Ascending aorta (tissue), 2 donors: ENCODE measurements at regions not wholly inside any gene's neighbourhood (a gene's known extent, or its start where the extent isn't known, plus 50 kb on each side); places are given as distances from the start of the nearest gene placed in this dataset.

ENCODE experiments used
- DNase-seq, 2 donors: peaks; one replicate each; pipeline ENCODE4 v3.0.0-alpha.2; 2019; ENCODE audit warnings: low spot score in 2 of 2
- H3K27ac ChIP-seq, 2 donors: fragments of 200-600 bp; sonication (generic); one replicate each; pipeline ENCODE4 v1.5.1; 2016 to 2017; ENCODE audit warnings: mild to moderate bottlenecking in 1 of 2
- H3K27me3 ChIP-seq: fragments of 200-600 bp; sonication (generic); one replicate; pipeline ENCODE4 v1.5.1; 2017
- H3K36me3 ChIP-seq, 2 donors: fragments of 200-600 bp; sonication (generic); one replicate each; pipeline ENCODE4 v1.5.1; 2016
- H3K4me1 ChIP-seq, 2 donors: fragments of 200-600 bp; sonication (generic); one replicate each; pipeline ENCODE4 v1.5.1; 2016 to 2017; ENCODE audit warnings: mild to moderate bottlenecking in 1 of 2
- H3K4me3 ChIP-seq, 2 donors: fragments of 200-600 bp; sonication (generic); one replicate each; pipeline ENCODE4 v1.5.1; 2016 to 2017; ENCODE audit warnings: mild to moderate bottlenecking in 1 of 2
- H3K9me3 ChIP-seq, 2 donors: fragments of 200-600 bp; sonication (generic); one replicate each; pipeline ENCODE4 v1.5.1; 2016
- intact Hi-C: fragments of 100-400 bp; cut with DNase I; formaldehyde crosslinking; loops from one replicate; pipeline ENCODE4 v1.15.1; 2023
- TF ChIP-seq, protein P1 (sequence below), 3 experiments: fragments of 200-600 bp in 2 of 3; fragments of 450-650 bp in 1 of 3; sonication (generic) in 2 of 3; IDR thresholded peaks; one replicate each; pipeline ENCODE4 v1.5.1; 2016 to 2019; ENCODE audit warnings: antibody characterized with exemption in 3 of 3, mild to moderate bottlenecking in 1 of 3, moderate library complexity in 1 of 3

DNA sequence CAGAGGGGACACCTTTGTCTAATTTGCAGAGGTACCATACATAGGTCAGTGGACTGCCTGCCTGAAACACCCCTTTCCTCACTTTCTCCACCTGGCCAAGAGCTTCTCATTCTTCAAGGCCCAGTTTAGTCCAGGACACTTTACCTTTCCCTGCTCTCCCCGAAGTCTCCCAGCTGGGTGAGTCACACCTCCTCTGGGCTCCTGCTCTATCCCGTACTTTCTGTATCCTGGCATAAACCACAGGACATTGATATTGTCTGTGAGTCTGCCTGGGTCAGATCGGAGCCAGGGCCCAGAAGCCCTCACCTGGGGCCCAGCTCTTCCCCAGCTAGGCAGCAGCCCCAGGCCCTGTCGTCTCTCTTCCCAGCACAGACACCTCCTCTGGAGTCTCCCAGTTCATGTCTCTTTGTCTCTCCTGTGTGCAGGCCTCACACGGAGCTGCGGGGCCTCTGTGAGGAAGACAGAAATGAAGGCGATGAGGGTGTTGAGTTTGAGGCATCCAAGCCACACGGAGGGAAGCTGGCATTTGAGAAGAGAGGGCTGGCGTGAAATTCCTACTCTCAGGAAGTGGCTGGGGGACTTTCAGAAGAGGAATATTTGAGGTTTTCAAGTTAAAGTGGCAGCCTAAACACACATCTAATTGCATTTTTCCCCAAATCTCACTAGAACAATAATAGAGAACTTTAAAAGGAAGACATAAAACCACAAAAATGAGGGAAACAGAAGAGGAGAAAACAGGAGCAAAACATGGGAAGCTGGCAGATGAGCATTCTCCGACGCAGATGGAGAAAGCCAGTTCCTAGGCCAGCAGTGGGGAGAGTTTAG, 79.6 kb upstream of the LAPTM4A start:
- no peaks in the 10 kb centered on the region for H3K4me1 ChIP-seq
- TF ChIP-seq, protein P1, sequence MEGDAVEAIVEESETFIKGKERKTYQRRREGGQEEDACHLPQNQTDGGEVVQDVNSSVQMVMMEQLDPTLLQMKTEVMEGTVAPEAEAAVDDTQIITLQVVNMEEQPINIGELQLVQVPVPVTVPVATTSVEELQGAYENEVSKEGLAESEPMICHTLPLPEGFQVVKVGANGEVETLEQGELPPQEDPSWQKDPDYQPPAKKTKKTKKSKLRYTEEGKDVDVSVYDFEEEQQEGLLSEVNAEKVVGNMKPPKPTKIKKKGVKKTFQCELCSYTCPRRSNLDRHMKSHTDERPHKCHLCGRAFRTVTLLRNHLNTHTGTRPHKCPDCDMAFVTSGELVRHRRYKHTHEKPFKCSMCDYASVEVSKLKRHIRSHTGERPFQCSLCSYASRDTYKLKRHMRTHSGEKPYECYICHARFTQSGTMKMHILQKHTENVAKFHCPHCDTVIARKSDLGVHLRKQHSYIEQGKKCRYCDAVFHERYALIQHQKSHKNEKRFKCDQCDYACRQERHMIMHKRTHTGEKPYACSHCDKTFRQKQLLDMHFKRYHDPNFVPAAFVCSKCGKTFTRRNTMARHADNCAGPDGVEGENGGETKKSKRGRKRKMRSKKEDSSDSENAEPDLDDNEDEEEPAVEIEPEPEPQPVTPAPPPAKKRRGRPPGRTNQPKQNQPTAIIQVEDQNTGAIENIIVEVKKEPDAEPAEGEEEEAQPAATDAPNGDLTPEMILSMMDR (IDR thresholded peaks at IDR 0.05): no peak
- DNase-seq: no peak
- H3K4me3 ChIP-seq: no peak overlapping the region
- no peaks in the 10 kb centered on the region for H3K9me3 ChIP-seq
- intact Hi-C loops: no loop called here
- no peaks in the 10 kb centered on the region for H3K27me3 ChIP-seq
- H3K36me3 ChIP-seq: no peaks in the 10 kb centered on the region
- no peak overlapping the region for H3K27ac ChIP-seq

DNA sequence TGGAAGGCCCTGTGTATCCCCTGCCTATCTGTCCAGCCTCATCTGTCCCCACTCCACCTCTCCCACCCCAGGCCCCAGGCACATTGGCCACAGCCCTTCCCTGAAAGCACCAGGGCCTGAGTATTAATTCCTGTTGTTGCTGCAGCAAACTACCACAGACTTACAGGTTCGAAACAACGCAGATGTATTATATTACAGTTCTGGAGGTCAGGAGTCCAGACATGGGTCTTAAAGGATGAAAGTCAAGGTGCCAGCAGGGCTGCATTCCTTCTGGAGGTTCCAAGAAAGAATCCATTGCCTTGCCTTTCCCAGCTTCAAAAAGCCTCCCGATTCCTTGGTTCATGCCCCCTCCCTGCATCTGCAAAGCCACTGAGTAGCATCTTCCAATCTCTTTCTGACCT, 78.7 kb upstream of the LAPTM4A start:
- Histone ChIP-seq H3K4me1 (no peaks in the 10 kb centered on the region), H3K9me3 (no peaks in the 10 kb centered on the region), H3K27me3 (no peaks in the 10 kb centered on the region), H3K36me3 (no peaks in the 10 kb centered on the region), H3K27ac (no peak overlapping the region), H3K4me3 (no peak overlapping the region)
- TF ChIP-seq, protein P1 (IDR thresholded peaks at IDR 0.05): no peak
- intact Hi-C loops: no loop called here
- no peak for DNase-seq

DNA sequence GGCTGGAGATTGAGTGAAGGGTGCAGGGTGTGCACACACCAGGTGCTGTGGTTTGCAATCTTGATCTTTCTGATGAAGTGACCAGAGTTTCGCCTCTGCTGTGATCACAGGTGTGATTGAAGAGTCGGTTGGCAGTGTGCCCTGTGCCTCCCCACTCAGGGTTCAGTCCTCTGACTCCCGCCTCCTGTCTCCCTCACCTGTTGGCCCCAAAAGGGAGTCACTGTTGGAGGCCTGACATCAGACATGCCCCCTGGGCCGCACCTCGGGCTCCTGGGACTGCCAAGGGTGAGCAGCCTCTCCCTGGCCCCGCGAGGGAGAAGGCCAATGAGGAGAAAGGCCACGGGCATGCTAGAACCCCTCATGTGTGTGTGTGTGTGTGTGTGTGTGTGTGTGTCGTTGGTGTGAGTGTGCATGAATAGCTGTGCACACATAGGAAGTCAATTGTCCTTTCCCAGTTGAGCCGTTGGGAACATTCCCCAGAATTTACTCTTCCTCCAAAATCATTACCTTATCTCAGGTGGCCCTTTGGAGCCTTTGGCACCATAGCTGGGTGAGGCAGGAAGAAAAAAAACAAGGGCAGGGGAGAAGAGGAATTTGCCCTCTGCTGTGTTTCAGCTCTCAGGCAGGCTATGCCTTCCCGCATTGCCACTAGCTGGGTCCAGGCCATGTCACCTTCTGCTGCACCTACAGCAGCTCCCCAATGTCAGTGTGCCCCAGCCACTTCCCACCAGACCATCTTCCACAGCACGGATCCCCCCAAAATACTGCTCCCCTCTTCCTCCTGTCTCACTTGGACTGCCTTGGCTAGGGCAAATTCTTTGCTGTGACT, 78.1 kb upstream of the LAPTM4A start:
- Histone ChIP-seq H3K36me3 (no peaks in the 10 kb centered on the region), H3K4me3 (no peak overlapping the region), H3K9me3 (no peaks in the 10 kb centered on the region), H3K27ac (no peak overlapping the region), H3K4me1 (no peaks in the 10 kb centered on the region), H3K27me3 (no peaks in the 10 kb centered on the region)
- no peak for DNase-seq
- TF ChIP-seq, protein P1 (IDR thresholded peaks at IDR 0.05): no peak
- intact Hi-C loops: no loop called here

DNA sequence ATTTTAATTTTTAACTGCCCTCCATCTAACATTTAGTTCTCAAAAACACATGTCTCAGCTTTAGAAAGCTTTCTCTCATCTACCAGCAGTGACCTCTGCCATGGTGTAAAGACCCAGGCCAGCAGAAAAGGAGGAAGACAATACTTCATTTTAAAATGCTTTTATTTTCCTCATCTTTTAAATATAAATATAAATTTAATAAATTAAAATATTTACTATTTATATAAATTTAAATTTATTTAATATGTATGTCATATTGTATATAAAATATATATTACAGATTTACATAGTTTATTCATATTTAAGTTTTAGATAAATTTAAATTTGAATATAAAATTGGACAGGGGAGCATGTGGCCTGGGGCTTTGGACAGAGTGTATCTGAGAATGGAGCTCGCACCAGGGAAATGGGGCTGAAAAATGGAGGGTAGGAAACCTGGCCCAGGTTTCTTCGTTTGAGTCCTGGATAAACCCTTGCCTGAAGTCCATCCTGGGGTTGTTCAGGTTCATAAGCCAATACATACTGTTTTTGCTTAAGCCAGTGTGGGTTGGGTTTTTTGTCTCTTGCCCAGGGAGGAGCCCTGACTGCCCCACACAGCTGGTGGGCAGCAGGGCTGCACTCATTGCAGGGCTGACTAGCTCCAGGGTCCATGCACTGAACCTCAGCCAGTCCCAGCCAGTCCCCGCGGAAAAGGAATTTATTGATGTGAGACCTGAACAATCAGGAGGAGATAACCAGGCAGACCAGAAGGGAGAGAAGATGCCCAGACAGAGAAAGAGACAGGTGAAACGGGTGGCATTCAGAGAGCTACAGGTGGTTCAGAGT, 77.3 kb upstream of the LAPTM4A start:
- Histone ChIP-seq H3K27ac (no peak overlapping the region), H3K9me3 (no peaks in the 10 kb centered on the region), H3K4me3 (no peak overlapping the region), H3K27me3 (no peaks in the 10 kb centered on the region), H3K4me1 (no peaks in the 10 kb centered on the region), H3K36me3 (no peaks in the 10 kb centered on the region)
- intact Hi-C loops: no loop called here
- DNase-seq: no peak
- TF ChIP-seq, protein P1 (IDR thresholded peaks at IDR 0.05): no peak

DNA sequence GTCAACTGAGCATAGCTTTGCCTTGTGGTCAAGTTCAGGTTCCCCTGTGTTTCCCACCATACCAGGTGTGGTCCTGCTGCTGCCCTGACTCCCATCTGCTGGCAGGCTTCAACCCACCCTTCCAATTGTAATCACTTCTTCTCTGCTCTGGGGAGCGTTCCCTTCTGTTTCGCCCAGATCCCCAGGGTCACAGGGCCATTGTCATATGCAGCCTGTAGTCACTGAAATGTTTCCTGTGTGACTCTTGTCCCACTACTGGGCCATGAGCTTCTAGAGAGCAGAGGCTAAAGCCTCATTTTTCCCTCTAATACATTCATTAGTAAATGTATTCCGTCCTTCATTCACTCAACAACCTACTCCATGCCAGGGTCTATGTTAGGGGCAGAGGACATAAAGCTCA, 75.0 kb upstream of the LAPTM4A start:
- TF ChIP-seq, protein P1 (IDR thresholded peaks at IDR 0.05): no peak
- Histone ChIP-seq H3K4me3 (no peak overlapping the region), H3K36me3 (no peaks in the 10 kb centered on the region), H3K27me3 (no peaks in the 10 kb centered on the region), H3K9me3 (no peaks in the 10 kb centered on the region), H3K27ac (no peak overlapping the region), H3K4me1 (no peaks in the 10 kb centered on the region)
- DNase-seq: no peak
- intact Hi-C loops: no loop called here
